Activated CD4-positive, alpha-beta T cell treated with anti-CD3 and anti-CD28 coated beads, Interleukin-2, amount 50 U/mL, for 48 hours (primary cell): ENCODE measurements at regions not wholly inside any gene's neighbourhood (a gene's known extent, or its start where the extent isn't known, plus 50 kb on each side); places are given as distances from the start of the nearest gene placed in this dataset.
"Not testable (repeated sequence)": the region's sequence is repeated elsewhere in the genome, so short reads cannot be mapped to it uniquely, and the experiment has no call there.

Source experiments
- DNase-seq, 2 experiments: peaks; one replicate each; pipeline ENCODE4 v3.0.0-alpha.2; 2020

DNA sequence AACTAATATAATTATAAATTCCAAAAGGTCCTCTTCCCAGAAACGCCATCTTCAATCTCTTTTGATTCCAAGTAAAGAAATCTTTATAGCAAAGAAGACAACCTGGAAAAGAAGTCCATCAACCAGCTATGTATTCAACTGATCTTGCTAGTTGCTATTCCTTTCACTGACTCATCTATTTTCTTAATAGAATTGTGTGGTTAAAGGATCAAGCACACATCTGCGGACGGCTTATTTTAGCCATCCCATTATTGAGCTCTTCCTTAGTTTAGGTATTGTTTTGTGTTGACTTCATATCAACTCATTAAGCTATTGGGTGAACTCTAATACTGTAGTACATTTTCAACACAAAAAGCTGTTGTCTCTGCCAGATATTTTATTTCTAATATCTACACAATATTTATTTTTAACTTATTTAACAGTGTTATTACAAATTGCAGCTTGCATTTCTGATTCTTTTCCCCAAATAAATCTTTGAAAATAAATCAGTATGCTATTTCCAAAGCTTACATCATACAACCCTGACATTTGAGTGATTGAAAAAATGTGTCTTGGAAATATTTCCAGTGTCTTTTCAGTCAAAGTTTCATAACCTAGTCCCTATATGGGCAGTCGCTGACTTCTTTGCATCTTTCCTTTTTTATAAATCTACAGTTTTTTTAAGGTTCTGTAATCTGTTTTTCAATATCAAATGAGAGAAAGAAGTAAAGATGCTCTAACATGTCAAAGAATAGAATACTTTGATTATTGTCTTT is 158.8 kb upstream of the SPRY2 start:
- DNase-seq: no peak

DNA sequence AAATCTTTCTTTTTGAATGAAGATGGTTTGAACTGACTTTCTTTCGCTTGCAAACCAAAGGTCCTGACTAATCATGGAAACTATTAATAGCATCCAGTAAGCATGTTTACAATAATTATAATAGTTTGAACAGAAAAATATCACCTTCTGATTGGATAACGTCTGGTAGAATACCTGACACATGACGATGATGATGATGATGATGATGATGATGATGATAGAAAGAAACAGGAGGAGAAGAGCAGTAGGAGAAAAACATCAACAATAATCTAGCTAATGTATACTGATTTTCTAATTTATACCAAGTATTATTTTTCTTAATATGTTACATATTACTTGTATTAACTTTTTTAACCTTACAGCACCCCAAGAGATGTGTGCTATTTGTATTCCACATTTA is 157.5 kb upstream of the SPRY2 start:
- no peak for DNase-seq

DNA sequence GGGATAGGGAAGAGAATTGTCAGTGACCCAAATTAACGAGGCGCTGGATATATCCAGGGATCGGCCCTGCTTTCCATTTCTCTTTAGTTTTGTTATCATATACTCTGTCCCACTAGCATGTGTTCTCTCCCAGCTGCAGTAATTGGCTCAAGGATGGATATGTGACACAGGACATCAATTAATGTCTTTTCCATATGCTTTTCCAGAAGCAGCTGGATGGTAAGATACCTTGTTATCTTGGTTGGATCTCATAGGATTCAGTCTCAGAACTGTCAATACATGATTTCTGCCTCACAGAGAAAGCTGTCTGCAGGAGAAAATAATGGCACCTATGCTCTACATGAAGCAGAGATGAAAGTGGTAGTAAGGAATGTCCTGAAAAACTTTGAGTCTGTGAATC is 157.1 kb upstream of the SPRY2 start:
- no peak for DNase-seq

GRCh38 chr13:80497439-80497838 is 156.5 kb upstream of the SPRY2 start:
- no peak for DNase-seq

DNA sequence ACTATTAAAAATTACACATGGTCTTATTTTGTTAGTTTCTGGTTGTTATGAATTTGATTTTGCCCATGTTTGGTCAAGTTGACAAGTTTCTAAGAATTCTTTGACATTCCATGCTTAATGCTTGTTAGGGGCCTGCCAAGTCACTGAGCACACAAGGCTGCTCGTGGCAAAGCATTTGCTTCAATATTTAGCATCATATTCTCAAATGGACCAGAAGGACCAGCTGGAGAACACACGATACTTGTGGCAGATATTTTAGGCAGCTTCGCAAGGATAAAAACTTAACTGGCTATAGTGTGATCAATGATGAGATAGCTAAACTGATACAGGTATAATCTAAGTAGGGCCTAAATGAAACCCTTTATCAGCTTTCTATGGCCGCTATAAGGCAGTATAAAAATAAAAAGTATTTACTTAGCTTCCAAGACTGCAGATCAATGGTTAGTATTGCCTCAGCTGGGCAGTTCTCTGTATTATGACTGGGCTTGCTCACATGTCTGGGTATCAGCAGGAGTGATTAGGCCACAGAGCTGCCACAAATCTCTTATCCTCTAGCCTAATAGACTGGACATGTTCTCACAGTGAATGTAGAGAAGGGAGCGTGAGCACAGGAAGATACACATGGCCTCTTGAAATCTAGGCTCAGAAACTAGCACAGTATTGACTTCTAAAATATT is 155.9 kb upstream of the SPRY2 start:
- DNase-seq: no peak

DNA sequence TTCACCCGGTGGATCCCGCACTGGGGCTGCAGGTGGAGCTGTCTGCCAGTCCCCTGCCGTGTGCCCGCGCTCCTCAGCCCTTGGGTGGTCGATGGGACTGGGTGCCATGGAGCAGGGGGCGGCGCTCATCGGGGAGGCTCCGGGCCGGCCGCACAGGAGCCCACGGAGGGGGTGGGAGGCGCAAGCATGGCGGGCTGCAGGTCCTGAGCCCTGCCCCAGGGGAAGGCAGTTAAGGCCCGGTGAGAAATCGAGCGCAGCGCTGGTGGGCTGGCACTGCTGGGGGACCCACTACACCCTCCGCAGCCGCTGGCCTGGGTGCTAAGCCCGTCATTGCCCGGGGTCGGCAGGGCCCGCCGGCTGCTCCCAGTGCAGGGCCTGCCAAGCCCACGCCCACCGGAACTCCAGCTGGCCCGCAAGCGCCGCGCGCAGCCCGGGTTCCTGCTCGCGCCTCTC is 149.6 kb upstream of the SPRY2 start:
- DNase-seq: not testable (repeated sequence)

GRCh38 chr13:80486402-80486801 is 145.5 kb upstream of the SPRY2 start:
- no peak for DNase-seq

- DNase-seq: no peak
Observed at GRCh38 chr13:80483157-80483556, 142.2 kb upstream of the SPRY2 start.

- DNase-seq: no peak
Observed at GRCh38 chr13:80481588-80481987, 140.7 kb upstream of the SPRY2 start.

DNA sequence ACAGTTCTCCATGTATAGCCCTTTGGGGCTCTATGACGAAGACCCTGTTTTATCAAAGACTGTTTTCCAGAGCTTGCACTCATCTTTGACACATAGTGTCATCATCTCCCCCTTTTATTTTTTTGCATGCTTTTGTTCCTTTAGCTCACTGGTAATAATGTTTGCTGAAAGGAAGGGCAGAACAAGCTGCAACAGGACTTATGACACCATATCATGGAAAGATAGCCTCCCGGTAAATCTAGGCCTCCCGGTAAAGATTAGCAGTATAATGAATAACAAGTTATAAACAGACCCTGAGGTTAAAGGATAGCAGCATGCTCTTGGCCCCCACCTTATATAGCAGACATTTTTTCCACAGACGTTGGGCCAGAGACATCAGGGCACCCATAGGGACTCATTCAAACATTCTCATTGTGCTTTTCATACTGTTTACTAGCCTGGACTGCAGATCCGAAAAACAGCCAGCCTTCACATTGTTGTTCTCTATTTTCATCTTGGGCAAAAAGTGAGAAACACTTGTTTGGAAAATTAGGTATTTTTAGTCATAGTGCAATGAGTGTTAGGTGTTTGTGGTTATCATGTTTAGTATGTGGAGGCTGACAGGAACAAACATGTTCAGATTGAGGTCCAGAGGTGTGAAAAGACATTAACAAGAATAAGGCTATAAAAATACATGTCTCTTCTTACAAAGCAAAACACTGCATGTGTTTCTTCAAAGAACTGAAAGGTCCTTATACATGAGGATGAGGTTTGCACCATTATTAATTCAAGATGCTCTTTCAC is 136.9 kb upstream of the SPRY2 start:
- no peak for DNase-seq

- DNase-seq: no peak
Observed at GRCh38 chr13:80476953-80477352, 136.0 kb upstream of the SPRY2 start.

DNA sequence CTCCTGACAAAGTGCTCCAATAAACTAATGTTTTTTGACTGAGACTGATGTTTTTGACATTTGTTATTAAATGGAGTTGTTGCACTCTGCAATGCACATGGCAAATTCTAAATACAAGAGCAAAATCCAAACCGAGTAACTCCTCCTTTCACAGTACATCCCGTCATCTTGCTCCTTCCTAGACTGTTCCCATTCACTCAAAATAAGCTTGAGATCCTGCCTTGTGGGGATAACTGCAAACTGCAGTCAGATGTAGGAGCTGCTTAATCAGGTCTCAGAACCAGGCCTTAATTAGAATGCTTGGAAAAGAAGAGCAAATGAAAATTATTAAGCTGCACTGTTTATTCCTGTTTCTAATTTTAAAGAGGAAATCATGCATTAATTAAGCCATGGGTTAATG is 134.8 kb upstream of the SPRY2 start:
- DNase-seq: no peak

DNA sequence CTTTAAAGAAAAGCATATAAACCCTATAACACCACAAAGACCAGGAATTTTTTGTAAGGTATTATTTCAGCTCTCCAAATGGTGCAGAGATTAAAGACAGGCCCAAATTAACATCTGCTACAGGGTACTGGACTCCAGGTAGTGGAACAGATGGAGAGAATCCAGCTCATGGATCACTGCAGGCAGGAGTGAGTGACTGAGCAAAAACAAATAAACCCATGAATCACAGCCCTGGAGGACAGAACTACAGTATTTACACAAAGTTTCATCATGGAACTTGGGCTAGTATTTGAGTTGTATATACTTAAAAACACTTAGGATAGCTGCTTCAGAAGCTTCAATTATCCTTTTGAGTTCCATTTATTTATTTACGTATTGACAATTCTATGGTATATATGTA is 132.8 kb upstream of the SPRY2 start:
- DNase-seq: no peak

DNA sequence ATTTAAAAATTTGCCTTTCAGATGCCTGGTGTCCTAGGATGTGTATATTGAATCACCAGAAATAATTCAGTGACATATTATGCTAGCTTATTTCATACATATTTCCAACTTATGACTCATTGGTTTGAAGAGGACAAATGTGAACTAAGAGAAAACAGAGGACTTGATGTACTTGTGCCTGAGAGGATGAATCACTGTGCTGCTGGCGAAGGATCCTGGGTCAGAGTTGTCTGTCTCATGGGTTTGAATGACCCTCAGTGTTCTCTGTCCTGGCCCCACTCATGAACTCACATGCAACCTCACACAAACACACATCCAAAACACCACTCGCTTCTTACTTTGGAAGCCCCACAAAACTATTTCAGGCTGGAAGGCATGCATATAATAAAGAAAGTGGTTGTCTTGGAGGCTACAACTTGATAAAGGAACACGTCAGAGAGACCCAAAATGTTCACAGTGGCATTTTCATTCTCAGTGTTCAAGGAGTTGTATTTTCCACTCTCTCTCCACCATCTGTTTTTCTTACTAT is 129.0 kb upstream of the SPRY2 start:
- DNase-seq: no peak

GRCh38 chr13:80469105-80469852 is 128.4 kb upstream of the SPRY2 start:
- no peak for DNase-seq

DNA sequence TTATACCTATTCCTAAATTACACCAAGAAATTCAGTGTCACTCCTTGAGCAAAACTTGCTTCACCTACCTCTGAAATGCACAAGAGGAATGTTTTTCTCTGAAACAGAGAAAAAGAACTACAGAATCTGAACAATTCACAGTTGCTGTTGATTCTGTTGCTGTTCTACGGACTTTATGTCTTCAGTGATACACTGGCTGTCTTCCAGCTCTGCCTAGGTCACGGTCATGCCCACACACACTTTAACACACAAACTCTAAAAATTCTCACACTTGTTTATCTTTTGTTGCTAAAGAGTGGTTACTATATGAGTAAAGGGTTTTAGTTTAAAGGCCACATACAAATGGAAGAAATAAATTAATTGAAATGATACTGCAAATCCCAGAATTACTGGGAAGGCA is 124.4 kb upstream of the SPRY2 start:
- no peak for DNase-seq

GRCh38 chr13:80463673-80464352 is 122.9 kb upstream of the SPRY2 start:
- no peak for DNase-seq

GRCh38 chr13:80462567-80462966 is 121.6 kb upstream of the SPRY2 start:
- DNase-seq: no peak

DNA sequence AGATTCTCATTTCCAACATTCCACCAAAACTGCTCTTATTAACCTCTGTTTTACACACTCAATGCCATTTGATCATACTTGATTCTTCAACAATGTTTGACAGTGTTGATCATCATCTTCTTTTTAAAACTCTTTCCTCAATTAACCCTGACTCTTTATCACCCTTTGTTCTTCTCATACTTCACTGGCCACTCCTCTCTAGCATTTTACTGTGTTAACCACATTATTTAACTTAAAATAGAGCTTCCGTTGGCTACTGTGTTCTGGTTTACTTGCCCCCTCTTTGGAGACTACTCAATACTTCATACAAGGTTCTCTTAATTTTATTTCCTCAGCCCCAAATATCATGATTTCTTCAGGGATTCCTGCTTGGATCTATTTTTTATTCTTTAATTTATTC is 121.1 kb upstream of the SPRY2 start:
- no peak for DNase-seq

GRCh38 chr13:80458543-80458942 is 117.6 kb upstream of the SPRY2 start:
- DNase-seq: no peak

DNA sequence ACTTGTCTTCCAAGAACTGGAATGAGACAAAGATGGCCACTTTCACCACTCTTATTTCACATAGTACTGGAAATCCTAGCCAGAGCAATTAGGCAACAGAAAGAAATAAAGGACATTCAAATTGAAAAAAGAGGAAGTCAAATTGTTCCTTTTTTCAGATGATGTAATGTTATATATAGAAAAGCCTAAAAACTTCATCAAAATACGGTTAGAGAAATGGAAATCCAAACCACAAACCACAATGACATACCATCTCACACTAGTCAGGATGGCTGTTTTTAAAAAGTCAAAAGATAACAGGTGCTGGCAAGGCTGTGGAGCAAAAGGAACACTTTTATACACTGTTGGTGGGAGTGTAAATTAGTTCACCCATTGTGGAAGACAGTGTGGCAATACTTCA is 113.3 kb upstream of the SPRY2 start:
- DNase-seq: no peak

DNA sequence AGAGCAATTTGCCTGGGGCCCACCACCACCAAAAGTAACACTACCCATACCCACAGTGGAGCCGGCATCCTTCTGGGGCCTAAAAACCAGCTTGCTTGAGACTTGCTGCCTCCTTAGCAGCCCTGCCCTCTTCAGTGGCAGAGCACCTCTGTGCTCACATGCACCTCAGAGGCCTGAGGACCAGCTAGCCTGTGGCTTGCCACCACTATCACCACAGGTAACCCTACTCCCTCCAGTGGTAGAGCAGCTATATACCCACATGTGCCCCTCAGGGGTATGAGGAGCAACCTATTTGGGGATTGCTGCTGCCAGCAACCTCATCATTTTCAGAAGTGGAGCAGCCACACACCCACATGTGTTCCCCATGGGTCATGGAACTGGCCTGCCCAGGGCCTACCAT is 111.4 kb upstream of the SPRY2 start:
- no peak for DNase-seq
